Ishikawa (cell line): ENCODE measurements at regions not wholly inside any gene's neighbourhood (a gene's known extent, or its start where the extent isn't known, plus 50 kb on each side); places are given as distances from the start of the nearest gene placed in this dataset.

Experiments used
- CEBPB ChIP-seq: IDR thresholded peaks from 2 replicates; pipeline ENCODE4 v1.6.1; 2012
- CREB1 ChIP-seq: IDR thresholded peaks from 2 replicates; pipeline ENCODE4 v1.6.1; 2012; ENCODE audit warnings: low read depth
- EGR1 ChIP-seq: IDR thresholded peaks from 2 replicates; pipeline ENCODE4 v1.6.1; 2012
- EP300 ChIP-seq: IDR thresholded peaks from 2 replicates; pipeline ENCODE4 v1.6.1; 2012; ENCODE audit warnings: borderline replicate concordance
- FOXM1 ChIP-seq: IDR thresholded peaks from 2 replicates; pipeline ENCODE4 v1.6.1; 2012; ENCODE audit warnings: low read depth, borderline replicate concordance
- NFIC ChIP-seq: IDR thresholded peaks from 2 replicates; pipeline ENCODE4 v1.6.1; 2012
- RAD21 ChIP-seq: IDR thresholded peaks from 2 replicates; pipeline ENCODE4 v1.6.1; 2012; ENCODE audit warnings: low read depth
- TAF1 ChIP-seq: IDR thresholded peaks from 2 replicates; pipeline ENCODE4 v1.6.1; 2012; ENCODE audit warnings: low read depth, mild to moderate bottlenecking
- TCF12 ChIP-seq: IDR thresholded peaks from 2 replicates; pipeline ENCODE4 v1.6.1; 2012; ENCODE audit warnings: low read depth
- TEAD4 ChIP-seq: IDR thresholded peaks from 2 replicates; pipeline ENCODE4 v1.6.1; 2012
- YY1 ChIP-seq: IDR thresholded peaks from 2 replicates; pipeline ENCODE4 v1.6.1; 2012; ENCODE audit warnings: low read depth
- ZBTB7A ChIP-seq: IDR thresholded peaks from 2 replicates; pipeline ENCODE4 v1.6.1; 2012; ENCODE audit warnings: low read depth
- TF ChIP-seq, protein P1 (sequence below): IDR thresholded peaks from 2 replicates; pipeline ENCODE4 v1.6.1; 2012
- TF ChIP-seq, protein P2 (sequence below): IDR thresholded peaks from 2 replicates; pipeline ENCODE4 v1.6.1; 2012
- TF ChIP-seq, protein P3 (sequence below): IDR thresholded peaks from 2 replicates; pipeline ENCODE4 v1.6.1; 2012; ENCODE audit warnings: low read depth, mild to moderate bottlenecking

DNA sequence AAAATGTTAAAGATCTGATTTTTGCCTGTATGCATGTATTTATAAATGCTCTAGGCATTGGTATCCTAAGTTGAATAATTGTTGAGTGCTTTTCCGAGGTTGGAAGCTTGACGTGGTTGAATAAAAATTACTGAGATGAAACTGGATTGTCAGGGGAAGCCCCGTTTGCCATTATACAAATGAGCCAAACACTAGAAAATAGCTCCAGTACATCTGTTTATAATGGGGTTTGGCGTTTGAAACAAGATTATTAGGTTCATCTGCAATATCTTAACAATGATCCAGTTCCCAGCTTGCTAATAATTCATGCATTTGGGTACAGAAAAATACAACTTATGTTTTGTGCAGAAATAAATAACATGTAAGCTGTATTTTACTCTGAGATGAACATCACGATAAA, 789.6 kb downstream of the GALC start:
- TF ChIP-seq YY1, result no peak
- TF ChIP-seq, protein P1, sequence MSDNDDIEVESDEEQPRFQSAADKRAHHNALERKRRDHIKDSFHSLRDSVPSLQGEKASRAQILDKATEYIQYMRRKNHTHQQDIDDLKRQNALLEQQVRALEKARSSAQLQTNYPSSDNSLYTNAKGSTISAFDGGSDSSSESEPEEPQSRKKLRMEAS, result no peak
- TF ChIP-seq, protein P2, sequence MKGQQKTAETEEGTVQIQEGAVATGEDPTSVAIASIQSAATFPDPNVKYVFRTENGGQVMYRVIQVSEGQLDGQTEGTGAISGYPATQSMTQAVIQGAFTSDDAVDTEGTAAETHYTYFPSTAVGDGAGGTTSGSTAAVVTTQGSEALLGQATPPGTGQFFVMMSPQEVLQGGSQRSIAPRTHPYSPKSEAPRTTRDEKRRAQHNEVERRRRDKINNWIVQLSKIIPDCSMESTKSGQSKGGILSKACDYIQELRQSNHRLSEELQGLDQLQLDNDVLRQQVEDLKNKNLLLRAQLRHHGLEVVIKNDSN, result no peak
- no peak for TF ChIP-seq CEBPB
- TF ChIP-seq TCF12, result no peak
- no peak for TF ChIP-seq RAD21
- TF ChIP-seq CREB1, result no peak
- no peak for TF ChIP-seq NFIC

DNA sequence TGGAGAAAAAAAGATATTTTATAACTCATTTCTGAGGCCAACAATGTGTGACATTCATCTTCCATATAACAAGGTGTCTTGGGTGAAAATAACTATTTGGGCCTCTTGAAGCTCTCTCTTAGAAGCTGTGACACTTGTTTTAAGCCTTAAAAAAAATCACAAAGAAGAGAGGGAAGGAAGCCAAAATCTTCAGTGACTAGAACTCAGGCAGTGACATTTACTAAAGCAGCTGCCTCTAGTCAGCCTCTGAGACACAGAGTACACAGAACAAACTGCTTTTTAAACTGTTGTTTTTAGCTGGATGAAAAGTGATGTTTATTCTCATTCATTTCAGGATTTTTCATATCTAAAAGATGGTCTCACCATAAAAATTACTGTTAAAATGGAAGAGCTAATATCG, 793.6 kb downstream of the GALC start:
- TF ChIP-seq YY1, result no peak

DNA sequence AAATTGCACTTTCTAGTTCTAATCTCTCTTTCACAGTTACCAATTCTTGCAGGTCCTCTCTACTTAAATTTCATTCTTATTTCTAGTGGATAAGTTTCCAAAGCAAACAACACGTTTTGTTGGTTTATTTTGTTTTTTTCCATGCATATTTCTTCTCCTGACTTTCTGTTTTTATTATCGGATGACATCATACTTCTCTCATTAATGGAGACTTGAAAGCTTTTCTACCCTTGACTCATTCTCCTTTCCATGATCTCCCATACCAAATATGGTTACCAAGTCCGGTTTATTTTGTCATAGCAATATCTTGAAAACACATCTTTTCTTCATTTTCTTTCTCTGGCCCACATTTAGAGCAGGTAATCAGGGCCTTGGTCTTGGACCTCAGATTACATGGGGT, 796.5 kb downstream of the GALC start:
- TF ChIP-seq EGR1 (no peak), TEAD4 (no peak), EP300 (no peak), CEBPB (no peak), TAF1 (no peak), CREB1 (no peak), NFIC (no peak), TCF12 (no peak), ZBTB7A (no peak), FOXM1 (no peak)
- TF ChIP-seq, protein P2, result no peak
- TF ChIP-seq, protein P3, sequence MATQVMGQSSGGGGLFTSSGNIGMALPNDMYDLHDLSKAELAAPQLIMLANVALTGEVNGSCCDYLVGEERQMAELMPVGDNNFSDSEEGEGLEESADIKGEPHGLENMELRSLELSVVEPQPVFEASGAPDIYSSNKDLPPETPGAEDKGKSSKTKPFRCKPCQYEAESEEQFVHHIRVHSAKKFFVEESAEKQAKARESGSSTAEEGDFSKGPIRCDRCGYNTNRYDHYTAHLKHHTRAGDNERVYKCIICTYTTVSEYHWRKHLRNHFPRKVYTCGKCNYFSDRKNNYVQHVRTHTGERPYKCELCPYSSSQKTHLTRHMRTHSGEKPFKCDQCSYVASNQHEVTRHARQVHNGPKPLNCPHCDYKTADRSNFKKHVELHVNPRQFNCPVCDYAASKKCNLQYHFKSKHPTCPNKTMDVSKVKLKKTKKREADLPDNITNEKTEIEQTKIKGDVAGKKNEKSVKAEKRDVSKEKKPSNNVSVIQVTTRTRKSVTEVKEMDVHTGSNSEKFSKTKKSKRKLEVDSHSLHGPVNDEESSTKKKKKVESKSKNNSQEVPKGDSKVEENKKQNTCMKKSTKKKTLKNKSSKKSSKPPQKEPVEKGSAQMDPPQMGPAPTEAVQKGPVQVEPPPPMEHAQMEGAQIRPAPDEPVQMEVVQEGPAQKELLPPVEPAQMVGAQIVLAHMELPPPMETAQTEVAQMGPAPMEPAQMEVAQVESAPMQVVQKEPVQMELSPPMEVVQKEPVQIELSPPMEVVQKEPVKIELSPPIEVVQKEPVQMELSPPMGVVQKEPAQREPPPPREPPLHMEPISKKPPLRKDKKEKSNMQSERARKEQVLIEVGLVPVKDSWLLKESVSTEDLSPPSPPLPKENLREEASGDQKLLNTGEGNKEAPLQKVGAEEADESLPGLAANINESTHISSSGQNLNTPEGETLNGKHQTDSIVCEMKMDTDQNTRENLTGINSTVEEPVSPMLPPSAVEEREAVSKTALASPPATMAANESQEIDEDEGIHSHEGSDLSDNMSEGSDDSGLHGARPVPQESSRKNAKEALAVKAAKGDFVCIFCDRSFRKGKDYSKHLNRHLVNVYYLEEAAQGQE, result no peak
- TF ChIP-seq, protein P1, result no peak

DNA sequence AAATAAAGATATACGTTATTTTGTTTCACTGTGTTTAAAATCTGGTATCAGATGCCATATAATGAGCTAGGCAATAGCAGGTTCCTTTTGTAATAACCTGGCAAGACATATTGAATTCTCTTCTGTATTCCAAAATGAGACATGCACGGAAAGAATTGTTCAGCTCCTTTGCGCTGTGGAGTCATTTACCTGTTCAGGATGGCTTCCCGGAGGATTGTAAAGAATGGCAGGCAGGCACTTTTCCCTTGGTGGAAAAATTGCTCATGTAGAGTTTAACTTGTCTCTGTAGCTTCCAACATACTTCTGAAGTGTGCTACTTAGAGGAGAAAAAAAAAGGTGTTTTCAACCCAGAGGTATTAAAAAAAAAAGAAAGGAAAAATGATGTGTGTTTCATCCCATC, 805.2 kb downstream of the GALC start:
- TF ChIP-seq EGR1, result no peak
- no peak for TF ChIP-seq CREB1
- TF ChIP-seq TEAD4, result no peak
- TF ChIP-seq CEBPB, result no peak
- no peak for TF ChIP-seq RAD21
- TF ChIP-seq, protein P3, result no peak
- TF ChIP-seq, protein P2, result no peak
- TF ChIP-seq NFIC, result no peak
- TF ChIP-seq YY1, result no peak
- TF ChIP-seq FOXM1, result no peak
- TF ChIP-seq TCF12, result no peak
- no peak for TF ChIP-seq ZBTB7A
- no peak for TF ChIP-seq EP300
- TF ChIP-seq, protein P1, result no peak
- no peak for TF ChIP-seq TAF1

DNA sequence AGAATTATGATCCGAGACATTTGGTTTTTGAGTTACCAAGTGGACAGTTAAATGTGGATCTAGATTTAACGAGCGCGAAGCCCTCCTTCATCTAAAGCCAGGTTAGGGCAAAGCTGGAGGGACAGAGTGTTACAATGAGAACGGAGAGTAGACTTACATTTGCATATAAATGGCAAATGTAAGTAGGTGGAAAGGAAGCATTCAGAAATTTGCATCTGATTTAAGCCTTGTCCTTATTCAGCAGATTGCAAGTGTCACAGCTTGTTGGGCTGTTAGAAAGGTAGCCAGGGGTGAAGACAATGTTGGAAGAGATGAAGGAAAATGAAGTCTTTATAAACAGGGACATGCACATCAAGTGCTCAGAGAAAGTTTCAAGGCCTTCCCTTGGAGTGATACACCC, 806.2 kb downstream of the GALC start:
- TF ChIP-seq ZBTB7A, result no peak

DNA sequence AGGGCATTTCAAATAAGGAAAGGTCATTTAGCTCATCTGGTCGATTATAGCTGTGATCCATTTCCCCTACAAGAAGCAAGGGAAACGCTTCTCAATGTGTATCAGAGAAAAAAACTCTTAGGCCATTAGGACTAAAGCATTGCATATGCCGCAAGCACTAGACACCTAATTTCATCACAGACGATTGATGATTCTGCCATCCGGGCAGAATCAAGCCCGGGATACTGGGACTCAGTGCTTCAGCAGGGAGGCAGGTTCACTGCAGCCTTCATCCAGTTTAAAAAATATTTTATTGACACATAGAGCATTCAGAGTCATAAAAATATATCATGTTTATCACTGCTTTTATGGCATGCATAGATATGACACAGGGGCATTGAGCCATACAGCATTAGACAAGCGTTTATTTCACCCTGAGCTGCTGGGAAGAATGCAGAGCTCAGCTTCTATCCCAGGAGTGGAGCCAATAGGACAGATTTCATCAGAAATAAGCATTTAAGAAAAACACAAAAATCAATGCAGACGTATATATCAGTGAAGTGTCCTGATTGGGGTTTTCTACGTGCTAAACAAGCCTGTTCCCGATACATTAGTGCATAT, 806.9 kb downstream of the GALC start:
- TF ChIP-seq NFIC (no peak), EGR1 (no peak), TEAD4 (no peak), ZBTB7A (no peak), TAF1 (no peak), CREB1 (no peak)
